NCI-H345 (cell line): ENCODE measurements at regions not wholly inside any gene's neighbourhood (a gene's known extent, or its start where the extent isn't known, plus 50 kb on each side); places are given as distances from the start of the nearest gene placed in this dataset.

Source experiments
- DNase-seq: peaks from one replicate; lab custom pipeline; 2025; lab: John Stamatoyannopoulos, UW

DNA sequence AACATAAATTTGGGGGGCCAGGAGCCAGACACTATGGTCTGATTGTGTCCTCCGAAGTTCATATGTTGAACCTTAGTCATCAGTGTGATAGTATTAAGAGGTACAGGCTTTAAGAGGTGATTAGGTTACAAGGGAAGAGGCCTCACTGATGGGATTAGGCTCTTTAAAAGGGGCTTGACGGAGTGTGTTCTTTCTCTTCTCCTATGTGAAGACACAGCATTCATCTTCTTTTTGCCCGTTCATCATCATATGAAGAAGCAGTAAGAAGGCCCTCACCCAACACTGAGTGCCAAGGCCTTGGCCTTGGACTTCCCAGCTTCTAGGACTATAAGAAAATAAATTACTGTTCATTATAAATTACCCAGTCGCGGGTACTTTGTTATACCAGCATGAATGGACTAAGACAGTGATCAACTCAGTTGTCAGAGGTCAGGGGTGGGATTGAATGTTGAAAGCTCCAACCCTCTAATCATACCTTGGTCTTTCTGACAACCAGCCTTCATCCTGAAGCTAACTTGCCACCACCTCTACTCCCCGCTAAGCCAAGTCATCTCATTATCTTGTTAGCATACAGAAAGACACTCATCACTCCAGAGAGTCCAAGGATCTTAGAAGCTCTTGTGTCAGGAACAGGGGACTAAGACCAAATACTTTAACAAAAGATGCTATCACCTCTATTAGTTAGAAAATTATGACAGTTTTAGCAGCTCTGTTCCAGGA lies 543.4 kb upstream of the DIPK2B start:
- DNase-seq = no peak

DNA sequence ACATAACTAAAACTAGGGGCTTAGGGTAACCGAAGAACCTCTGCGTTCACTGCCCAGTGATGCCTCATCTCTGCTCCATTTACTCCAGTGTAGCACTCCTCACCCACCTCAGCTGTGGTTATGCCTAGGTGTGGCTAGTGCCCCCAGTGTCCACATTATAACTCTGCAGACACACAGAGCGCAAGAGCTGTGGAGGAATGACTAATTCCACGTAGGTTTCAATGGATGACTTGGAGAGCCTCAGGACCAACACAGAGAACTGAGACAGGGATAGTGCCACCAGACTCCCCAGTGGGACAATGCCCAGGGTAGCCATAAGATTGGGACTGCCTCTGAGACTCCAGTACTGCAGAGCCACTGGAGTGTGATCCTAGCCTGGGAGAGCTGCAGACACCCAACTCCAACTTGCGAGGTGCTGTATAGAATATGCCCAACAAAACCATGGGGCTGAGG lies 542.4 kb upstream of the DIPK2B start:
- no peak for DNase-seq

DNA sequence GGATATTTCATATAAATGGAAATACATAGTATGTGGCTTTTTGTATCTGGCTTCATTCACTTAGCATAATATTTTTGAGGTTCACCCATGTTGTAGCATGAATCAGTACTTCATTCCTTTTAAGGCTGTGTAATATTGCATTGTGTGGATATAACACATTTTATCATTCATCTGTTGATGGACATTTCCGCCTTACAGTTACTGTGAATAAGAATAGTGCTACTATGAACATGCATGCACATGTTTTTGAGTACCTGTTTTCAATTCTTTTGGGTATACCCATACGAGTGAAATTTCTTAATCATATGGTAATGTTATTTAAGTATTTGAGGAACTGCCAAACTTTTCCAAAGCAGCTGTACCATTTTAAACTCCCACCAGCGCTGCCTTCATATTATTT lies 539.6 kb upstream of the DIPK2B start:
- DNase-seq = no peak

DNA sequence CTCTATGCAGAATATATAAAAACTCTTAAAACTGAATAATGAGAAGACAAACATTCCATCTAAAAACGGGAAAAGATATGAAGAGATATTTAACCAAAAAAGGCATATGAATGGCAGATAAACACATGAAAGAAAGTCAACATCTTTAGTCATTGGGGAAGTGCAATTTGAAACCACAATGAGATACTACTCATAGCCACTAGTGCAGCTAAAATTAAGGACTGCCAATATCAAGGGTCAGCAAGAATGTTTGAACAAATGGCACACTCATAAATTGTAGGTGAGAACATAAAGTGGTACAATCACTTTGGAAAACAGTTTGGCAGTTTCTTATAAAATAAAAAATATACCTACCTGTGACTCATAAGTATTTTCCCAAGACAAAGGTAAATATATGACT lies 534.9 kb upstream of the DIPK2B start:
- DNase-seq = no peak

DNA sequence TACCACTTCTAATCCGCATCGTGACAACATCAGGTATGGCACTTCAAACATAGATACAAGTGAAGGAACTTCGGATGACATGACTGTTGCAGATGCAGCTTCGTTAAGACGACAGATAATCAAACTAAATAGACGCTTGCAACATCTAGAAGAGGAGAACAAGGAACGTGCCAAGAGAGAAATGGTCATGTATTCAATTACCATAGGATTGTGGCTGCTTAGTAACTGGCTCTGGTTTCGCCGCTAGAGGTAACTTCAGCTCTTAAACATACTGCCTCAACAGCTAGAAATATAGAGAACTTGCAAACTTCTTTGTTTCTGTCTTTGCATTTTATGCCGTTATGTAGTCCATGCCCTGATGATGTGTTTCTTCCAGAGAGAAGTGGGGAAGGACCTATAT lies 530.8 kb upstream of the DIPK2B start:
- DNase-seq = no peak

DNA sequence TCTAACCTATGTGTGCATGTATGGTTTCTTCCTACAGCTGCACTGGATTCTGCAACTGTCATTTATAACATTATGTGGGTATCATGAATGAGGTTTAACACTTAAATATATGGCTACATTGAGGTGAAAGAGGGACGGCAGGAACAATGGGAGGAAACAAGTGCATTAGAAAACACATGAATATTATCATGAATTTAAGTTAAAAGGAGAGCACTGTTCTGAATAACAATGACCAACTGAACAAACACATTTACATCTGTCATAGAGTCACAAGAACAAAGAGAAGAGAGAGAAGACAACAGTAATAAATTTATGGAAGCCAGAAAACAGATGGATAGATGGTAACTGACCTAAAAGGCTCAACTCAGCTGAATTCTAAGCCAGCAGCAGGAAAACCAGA lies 527.1 kb upstream of the DIPK2B start:
- no peak for DNase-seq

DNA sequence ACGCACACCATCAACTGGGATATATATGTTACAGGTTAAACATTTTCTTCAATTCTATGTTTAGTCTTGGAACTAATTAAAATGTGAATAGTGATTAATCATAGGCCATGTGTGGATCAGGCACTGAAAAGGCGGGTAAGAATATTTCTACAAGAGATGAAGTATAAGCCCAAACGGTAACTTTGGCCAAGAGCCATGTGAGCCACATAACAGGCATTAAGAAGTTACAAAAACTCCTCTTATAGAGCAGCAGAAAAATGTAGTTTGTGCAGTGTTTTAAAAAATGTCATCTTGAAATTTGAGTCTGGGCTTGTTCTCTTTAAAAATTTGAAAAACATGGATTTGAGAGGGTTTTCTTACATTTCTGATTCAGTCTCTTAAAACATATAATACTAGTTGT lies 521.8 kb upstream of the DIPK2B start:
- no peak for DNase-seq

DNA sequence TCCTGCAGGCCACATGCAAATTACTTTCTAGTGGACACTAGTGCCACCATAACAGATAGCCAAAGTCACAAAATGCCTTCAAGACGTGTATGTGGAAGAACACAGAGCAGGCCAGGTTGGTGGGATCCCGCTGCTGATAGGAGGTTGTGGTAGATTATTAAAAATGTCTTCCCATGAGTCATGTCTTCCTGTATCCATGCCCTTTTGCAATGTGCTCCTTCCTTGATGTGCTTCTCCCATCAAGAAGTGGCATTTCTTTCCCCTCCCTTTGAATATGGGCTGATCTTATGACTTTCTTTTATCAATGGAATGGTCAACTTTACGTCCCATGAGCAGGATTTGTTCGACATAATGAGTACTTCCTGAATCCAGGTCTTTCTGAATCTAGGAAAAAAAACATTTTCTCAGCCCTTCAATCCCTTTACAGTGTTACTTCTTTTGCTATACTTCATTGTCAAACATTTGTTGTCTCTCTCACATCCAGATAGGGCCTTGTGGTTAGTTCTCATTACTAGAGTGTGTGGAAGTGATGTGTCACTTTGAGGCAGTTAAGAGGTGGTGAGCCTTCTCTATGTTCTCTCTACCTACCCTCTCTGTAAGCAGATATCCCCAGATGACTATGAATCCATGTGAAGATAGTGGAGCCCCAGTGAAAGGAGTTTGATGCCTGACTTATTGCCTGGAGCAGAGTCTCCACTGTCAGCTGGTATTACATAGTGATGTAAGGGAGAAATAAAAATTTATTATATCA lies 519.2 kb upstream of the DIPK2B start:
- no peak for DNase-seq

DNA sequence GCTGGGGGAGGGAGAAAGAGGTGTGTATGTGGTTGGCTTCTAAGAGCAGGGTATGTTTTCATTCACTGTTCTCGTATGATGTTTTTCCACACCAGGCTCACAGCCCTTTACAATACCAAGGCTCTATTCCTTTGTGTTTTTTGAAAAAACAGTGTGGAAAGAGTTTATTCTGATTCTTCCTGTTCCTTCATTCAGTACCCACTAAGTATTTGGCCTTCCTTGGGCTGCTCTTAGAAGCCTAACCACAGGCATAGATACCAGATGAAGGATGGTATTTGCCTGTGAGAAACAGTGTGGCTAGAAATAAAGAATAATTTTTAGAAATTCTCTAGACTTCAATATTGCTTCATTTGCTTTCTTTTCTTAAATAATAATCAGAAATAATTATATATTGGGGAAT lies 518.0 kb upstream of the DIPK2B start:
- no peak for DNase-seq

DNA sequence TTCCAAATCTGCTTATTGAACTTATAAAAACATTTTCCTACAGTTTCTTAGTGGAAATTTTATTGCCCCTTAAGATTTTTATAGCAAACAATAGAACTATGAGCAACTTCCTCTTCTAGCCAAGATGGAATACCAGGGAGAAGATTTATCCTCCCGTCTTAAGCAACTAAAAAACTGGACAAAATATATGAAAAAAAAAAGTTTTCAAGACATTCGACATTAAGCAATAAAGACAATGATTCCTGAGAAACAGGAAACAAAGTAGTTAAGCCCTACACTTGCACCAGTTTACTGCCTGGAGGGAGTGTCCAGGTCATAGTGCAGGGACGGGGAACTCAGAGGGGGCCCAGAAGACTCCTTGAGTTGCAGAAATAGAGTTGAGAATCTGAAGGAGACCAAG lies 516.1 kb upstream of the DIPK2B start:
- DNase-seq = no peak

DNA sequence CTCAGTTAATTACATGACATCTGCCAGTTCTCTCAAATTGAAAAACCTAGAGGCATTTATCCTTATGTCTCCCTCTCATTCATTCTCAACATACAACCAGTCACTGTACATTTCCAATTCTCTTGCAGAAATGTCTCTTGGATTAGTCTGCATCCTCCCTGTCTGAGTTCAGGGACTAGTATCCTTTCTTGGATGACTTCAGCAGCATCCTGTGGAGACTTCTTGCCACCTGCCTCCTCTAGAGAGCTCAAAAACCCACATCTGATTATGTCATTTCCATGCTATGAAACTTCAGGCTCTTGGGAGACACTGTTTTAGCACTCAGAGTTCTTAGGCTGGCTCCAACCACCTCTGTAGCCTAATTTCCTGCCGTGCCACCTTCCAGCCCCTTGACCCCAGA lies 515.1 kb upstream of the DIPK2B start:
- DNase-seq = no peak

DNA sequence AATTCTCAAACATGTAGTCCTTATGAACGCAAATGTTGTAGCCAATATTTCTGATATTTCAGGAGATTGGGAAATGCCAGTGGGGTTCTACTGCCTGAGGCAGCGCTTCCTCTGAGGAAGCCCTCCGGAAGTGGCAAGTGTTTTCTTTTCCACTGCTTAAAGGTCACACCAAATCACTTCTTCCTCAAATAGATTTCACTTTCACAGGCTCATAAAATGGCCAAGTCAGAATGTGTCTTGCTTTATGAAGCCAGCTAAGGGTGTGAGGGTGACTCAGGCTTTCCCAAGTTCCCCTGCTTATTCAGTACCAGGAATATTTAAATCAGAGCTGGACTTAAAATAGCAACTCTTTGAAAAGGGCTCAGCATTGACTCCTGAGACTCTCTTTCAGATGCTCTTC lies 514.2 kb upstream of the DIPK2B start:
- no peak for DNase-seq

DNA sequence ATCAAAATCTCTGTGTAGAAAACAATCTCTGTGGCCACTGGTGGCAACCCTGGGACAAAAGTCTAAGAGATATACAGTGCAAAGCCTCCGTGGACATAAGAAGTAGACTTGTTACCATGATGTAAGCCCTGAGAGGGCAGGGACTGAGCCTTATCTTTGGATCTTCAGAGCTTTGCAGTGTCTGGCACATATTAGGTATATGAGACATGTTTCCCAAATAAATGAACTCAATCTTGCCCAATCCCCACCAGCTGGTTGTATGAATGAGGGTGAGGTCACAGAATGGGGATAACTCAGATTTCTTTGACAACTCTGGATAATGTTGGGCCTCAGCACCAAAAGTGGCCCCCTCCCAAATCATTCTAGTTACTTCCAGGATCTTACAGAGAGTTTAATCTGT lies 511.4 kb upstream of the DIPK2B start:
- no peak for DNase-seq

DNA sequence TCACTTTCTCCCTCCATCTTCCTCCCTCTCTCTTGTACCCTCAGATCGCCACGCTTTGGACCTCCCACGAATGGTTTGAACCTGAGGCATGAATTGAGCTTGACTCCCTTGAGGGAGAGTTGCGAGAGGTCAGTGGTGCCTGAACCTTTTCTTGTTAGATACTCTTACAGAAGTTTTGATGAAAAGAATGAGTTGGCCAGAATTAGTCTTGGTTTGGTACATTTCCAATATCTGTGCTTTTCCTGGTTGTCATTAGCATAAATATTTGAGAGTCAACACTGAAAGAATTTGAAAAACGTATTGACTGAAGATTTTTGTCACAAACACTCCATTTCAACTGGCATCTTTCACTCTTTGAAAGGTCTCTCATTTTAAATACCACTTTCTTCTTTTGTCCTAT lies 510.6 kb upstream of the DIPK2B start:
- no peak for DNase-seq

DNA sequence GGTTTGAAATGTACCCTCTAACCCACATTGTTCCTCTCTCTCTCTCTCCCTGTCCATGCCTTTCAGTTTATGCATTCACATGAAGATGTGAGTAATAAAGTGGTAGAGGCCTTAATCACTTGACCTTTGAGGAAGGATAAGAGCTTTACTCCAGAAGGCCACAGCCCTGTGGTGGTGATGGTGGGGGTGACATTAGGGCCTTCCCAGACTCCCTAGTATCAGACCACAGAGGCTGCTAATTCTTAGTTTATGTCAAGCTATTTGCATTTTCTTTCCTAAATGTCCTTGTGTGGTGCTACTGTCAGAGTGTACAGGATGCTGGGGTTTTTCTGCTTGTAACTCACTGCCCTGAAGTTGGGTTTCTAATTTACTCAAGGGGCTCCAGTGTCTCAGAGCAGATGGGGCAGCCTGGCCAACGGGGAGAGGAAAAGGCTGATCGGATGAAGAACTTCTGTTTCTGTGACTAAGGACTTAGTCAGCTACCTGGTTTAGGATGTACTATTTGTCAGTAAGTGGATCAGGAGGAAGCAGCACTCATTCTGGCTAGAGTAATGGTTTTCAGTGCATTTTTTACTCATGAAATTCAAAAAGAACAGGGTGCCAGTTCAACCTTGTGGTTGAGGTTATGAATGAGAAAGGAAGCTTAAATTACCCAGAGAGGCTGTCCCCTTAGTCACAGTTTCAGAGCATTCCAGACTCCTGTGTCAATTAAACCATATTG lies 509.6 kb upstream of the DIPK2B start:
- no peak for DNase-seq

DNA sequence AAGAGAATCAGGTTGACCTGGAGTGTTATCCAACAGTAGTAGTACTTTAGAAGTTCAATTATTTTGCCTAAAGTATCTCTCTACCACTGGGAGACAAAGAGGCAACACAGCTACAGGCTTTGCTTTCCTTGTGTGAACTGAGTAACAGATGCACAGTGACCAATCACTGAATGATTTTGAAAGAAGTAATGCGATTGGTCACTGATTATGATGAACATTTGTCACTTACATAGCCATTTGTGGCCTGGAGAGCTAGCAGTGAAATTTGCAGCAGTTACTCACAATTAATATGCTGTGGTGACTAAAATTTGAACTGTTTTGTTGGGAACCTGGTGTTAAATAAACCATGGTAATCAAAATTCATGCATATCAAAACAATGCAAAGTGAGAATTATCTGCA lies 508.7 kb upstream of the DIPK2B start:
- DNase-seq = no peak

DNA sequence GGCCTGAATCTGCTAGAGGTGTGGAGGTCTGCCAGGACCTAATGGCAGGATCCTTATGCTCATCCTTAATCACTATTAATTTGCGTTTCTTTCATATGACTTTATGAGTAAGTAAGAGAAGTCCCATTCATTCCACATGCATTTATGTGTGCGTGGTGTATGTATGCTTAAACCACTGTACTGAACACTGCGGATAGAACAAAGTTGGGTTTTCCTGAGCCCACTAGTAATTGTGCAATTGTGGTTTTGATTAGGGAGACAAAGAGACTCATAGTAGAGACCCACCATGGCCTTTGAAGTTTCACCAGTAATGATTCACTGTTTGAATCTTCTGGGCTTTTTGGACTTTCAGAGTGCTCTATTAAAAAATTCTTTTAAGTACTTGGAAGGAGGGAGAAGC lies 498.5 kb upstream of the DIPK2B start:
- no peak for DNase-seq

DNA sequence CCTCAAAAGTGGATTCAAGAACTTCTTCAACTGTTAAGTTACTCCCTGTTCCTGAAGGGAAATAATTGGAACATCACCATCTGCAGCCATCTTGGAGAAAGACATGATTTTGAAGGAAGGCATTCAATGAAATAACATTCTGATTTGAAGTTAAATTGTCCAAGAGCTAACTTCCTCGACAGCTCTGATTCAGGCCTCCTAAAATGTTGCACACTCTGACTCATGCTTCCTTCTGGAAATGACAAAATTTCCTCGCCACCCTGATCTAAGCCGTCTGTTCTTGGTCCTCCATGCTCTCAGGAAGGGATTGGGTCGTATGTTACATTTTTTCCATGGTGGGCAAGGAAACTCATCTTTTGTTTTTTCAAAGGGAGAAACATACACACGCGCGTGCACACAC lies 496.9 kb upstream of the DIPK2B start:
- no peak for DNase-seq

DNA sequence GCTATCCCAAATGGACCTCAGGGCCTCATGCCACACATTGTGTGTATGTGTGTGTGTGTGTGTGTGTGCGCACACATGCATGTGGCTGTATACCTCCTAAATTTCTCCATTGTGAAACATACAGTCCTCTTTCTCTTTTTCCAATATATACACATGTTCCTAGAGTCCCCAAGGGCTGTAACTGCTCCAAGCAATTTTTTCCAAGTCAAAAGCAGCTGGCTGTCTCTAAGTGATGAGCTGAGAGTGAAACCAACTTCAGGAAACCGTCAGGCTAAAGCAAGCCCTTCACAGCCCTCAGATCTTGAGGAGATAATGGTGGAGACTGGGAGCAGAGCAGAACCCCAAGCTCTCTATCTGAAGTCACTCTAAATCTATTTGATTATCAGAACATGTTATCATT lies 496.1 kb upstream of the DIPK2B start:
- DNase-seq = no peak

DNA sequence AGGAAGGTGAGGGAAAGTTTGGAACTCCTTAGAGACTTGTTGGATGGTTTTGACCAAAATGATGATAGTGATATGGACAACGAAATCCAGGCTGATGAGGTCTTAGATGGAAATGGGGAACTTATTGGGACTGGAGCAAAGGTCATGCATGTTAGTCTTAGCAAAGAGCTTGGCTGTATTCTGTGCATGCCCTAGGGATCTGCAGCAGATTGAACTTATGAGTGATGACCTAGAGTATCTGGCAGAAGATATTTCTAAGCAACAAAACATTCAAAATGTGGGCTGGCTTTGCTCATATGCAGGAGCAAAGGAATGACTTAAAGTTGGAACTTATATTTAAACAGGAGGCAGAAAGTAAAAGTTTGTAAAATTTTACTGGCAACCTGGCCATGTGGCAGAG lies 489.3 kb upstream of the DIPK2B start:
- DNase-seq = no peak

DNA sequence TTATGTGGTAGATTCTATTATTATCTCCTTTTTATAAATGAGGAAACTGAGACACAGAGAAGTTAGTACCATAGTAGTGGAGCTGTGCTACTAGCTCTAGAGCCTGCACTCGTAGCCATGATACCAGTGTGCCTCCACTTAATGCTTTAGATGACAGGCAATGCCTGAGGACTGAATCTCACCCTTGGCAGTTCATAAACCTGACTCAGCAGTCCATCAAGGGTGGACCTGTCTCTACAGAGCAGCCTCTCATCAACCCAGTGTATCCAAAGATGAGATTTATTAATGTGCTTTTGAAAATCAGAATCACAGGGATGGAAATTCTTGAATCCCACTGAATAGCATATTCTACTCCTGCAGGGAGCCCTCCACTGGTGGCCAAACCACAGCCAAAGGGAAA lies 483.2 kb upstream of the DIPK2B start:
- no peak for DNase-seq

DNA sequence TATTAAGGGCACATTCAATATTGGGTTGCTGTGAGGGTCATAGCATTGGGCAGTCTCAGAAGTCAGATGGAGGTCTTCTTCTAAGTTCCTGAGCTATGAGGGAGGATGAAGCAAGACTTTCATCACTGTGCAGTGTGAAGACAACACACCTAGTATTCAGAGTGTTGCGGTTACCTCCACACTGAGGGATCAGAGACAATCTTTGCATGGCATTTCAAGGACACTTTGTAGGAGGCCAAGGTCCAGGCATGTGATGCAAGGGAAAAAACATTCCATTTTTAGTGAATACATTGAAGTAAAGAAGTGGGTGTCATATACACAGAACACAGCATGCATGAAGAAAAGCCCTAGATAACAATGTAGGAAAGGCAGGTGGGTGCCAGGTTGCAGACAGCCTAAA lies 481.2 kb upstream of the DIPK2B start:
- DNase-seq = no peak

DNA sequence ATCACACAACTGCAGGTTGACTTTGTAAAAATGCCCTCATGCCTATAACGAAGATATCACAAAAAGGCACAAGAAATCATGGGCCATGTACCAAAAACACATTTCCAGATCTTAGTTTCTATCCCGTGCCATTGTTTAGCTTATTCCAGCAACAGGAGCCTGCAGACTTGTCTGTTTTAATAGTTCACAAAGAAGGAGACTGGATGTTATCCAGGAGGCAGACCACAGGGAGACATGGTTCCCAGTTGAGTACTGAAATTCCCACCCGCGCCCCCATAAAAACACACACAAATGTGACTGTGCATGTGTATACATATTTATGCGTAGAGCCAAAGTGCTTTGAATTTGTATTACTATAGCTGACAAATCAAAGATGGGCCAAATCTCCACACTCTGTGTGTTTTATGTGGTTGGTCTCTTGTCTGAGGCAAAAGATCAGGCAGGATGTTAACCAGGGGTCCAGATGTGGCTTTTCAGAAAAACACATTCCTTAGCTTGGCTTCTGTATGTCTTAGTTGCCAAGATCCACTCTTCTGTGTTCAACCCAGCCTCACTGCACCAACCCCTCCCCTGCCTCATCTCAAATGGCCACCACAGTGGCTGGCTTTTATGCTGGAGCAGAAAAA lies 469.2 kb upstream of the DIPK2B start:
- DNase-seq = no peak
